Activated CD4-positive, alpha-beta T cell treated with anti-CD3 and anti-CD28 coated beads, Interleukin-2, Interleukin-4, amounts not matched to agents 100 ng/mL and 50 ng/mL, durations not matched to agents 16 hours and 8 hours (primary cell): ENCODE measurements at regions not wholly inside any gene's neighbourhood (a gene's known extent, or its start where the extent isn't known, plus 50 kb on each side); places are given as distances from the start of the nearest gene placed in this dataset.

Source experiments
- DNase-seq: peaks from one replicate; pipeline ENCODE4 v3.0.0-alpha.2; 2020; ENCODE audit warnings: low spot score

DNA sequence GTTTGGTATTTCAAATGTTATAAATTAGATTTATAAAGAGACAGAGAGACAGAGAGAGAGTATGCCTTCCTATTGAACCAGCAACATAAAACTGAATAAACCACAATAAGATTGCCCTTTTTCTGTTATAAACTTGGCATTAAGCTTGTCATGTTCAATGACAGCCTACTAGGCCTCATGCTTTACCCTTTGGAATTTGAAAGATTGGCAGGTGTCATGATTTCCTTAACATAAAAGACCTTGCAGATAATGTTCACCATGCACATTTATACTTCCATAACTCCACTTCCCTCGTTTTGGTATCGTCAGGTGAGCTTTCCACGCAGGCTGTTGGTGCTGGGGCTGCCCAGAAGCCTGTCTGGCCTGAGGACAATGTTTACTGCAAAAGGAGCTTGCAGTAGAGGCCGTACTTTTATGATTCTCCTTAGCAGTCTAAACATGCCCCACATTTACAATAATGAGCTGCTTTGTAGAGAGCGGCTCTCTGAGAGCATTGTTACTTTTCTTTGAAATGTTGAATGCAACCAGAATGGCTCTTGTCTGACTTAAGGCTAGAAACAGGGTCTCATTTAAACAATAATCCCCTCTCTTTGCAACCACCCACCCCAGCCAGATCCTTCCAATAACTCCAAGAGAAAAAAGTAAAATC is 379.1 kb upstream of the ATP5MC3 start:
- DNase-seq: no peak

- no peak for DNase-seq
These were observed 378.1 kb upstream of the ATP5MC3 start for GRCh38 chr2:175559613-175560012.

GRCh38 chr2:175557810-175558377 is 376.4 kb upstream of the ATP5MC3 start:
- DNase-seq: no peak

- no peak for DNase-seq
These were observed 372.4 kb upstream of the ATP5MC3 start for GRCh38 chr2:175553910-175554309.

GRCh38 chr2:175552902-175553301 is 371.4 kb upstream of the ATP5MC3 start:
- DNase-seq: no peak

- DNase-seq: no peak
These were observed 358.9 kb upstream of the ATP5MC3 start for GRCh38 chr2:175540421-175540820.

GRCh38 chr2:175539122-175539521 is 357.6 kb upstream of the ATP5MC3 start:
- DNase-seq: no peak

- no peak for DNase-seq
These were observed 354.5 kb upstream of the ATP5MC3 start for GRCh38 chr2:175536059-175536458.

GRCh38 chr2:175535631-175536030 is 354.1 kb upstream of the ATP5MC3 start:
- no peak for DNase-seq

- DNase-seq: no peak
These were observed 344.5 kb upstream of the ATP5MC3 start for GRCh38 chr2:175525975-175526374.

- no peak for DNase-seq
These were observed 341.5 kb upstream of the ATP5MC3 start for GRCh38 chr2:175523001-175523400.

- DNase-seq: no peak
These were observed 336.7 kb upstream of the ATP5MC3 start for GRCh38 chr2:175518206-175518605.

- DNase-seq: no peak
These were observed 335.0 kb upstream of the ATP5MC3 start for GRCh38 chr2:175516555-175516954.

GRCh38 chr2:175500255-175500654 is 318.7 kb upstream of the ATP5MC3 start:
- no peak for DNase-seq

GRCh38 chr2:175490360-175490791 is 308.9 kb upstream of the ATP5MC3 start:
- DNase-seq: no peak

GRCh38 chr2:175478096-175478768 is 296.7 kb upstream of the ATP5MC3 start:
- no peak for DNase-seq

- no peak for DNase-seq
These were observed 295.4 kb upstream of the ATP5MC3 start for GRCh38 chr2:175476948-175477347.

DNA sequence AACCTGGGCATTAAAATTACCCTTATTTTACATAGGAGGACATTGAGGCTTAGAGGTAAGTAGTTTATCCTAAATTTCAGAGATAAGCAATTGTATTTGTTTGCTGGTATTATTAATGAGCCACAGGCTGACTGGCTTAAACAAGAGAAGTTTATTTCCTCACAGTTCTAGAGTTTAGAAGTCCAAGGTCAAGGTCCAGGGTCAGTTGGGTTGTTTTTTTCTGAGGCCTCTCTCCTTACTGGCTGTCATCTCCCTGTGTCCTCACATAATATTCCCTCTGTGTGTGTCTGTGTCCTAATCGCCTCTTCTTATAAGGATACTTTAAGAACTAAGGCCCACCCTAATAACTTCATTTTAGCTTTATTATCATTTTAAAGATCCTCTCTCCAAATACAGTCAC is 294.9 kb upstream of the ATP5MC3 start:
- DNase-seq: no peak

DNA sequence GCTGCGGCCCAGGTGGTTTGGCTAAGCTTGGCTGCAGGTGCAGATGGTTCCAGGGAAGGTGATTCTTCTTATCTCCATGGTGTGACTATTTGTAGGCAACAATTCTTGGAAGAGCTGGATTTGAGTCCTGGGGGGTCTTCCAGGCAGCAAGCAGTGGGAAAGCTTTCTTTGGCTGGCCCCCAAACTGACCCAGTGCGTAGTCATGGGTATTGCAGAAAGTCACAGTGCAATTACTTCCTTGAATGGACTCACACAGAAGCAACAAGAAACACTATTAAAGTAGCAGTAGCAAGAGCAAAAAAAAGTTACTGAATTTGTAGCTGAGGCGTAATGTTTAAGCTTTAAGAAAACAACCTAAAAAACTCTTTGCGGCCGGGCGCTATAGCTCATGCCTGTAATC is 293.6 kb upstream of the ATP5MC3 start:
- no peak for DNase-seq

GRCh38 chr2:175468431-175469098 is 287.1 kb upstream of the ATP5MC3 start:
- no peak for DNase-seq

DNA sequence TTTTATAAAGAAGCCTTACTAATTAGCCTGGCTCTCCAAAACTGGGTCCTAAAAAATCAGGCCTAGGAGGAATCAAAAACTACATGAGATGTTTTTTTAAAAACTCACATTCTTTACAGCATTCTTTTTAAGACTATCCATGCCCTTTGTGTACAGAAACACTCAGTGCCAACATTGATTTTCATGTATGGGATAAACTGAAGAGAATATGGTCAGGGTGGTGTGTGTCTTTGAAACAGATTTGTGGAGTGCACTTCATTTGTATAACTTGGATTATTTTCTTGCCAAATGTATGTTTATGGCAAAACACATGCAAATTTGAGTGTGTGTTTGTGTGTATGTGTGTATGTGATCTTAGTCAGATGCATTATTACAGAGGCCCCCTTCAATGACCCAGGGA is 283.6 kb upstream of the ATP5MC3 start:
- no peak for DNase-seq

DNA sequence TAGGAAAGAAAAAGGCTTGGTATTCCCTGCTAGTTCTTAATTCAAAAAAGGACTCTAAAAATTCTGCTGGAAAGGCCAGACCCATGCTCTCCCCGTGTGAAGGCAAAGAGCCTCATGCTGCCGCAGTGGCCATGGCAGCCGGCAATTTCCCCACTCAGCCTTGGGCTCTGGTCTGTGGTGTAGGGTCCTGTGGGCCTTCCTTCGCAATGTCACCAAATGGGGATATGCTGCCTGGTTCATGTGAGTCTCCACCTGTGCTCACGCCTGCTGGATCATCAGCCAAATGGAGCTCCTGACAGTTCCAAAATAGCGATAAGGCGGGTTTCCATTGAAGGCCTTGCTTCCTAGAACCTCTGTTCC is 282.8 kb upstream of the ATP5MC3 start:
- DNase-seq: no peak
